ENCODE measurements at regions not wholly inside any gene's neighbourhood (a gene's known extent, or its start where the extent isn't known, plus 50 kb on each side); places are given as distances from the start of the nearest gene placed in this dataset.

DNA sequence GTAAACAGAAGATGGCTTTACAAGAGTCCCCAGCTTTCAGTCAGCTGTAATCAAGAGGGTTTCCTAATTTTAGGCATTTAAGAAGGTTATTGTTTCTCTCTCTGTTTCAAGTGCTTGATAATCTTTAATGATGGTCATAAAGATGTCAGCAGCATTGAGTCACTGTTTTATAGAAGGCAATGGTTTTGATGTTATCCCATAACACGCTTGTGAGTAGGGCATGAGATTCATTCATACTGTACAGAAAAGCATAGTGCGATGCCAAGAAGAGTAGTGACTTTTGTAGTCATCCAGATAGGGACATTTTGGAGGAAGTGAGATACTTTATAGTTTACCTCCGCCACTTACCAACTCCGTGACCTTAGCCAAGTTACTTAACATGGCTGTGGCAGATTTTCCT lies 364.2 kb upstream of the SLC10A2 start:
- Mint-ChIP-seq H3K27ac (no peak overlapping the region), H3K9me3 (peaks cover 6% of the 10 kb centered on the region), H3K4me3 (no peak overlapping the region), H3K27me3 (no peaks in the 10 kb centered on the region), H3K4me1 (ENCODE audit: low read depth) (no peaks in the 10 kb centered on the region), H3K36me3 (ENCODE audit: low read depth) (no peaks in the 10 kb centered on the region)
- no peak for DNase-seq

DNA sequence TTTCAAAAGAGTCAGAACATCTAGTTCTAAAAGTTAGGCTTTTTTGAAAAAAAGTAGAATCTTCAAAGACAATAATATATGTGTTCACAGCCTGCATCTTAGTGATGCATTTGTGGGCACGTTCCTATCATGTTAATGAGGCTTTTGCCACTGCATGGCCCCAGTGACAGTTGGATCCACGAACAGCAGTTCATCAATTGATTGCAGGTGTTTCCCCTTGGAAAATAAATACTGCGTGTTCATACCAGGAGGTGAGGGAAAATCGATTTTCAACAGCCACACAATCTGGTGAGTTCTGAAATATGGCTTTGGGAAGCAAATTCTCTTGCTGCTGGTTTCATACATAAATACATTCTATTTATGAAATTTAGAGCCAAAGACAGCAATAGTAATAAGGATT lies 343.8 kb upstream of the SLC10A2 start:
- Mint-ChIP-seq H3K27me3 (no peaks in the 10 kb centered on the region), H3K4me3 (no peak overlapping the region), H3K4me1 (ENCODE audit: low read depth) (no peaks in the 10 kb centered on the region), H3K9me3 (no peaks in the 10 kb centered on the region), H3K36me3 (ENCODE audit: low read depth) (no peaks in the 10 kb centered on the region), H3K27ac (no peak overlapping the region)
- DNase-seq: no peak

DNA sequence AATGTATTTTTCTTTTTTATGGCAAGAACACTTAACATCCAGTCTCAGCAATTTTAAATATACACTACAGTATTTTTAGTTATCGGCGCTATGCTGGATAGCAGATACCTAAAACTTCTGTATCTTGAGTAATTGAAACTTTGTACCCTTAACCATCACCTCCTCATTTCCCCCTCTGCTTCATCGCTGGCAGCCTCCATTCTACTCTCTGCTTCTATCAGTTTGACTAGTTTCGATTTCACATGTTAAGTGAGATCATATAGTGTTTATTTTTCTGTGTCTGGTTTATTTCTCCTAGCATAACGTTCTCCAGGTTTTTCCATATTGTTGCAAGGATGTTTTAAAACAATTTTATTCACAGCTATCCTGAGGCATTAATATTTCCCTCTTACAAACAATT lies 340.8 kb upstream of the SLC10A2 start:
- H3K27ac Mint-ChIP-seq: no peak overlapping the region
- no peak for DNase-seq
- no peak overlapping the region for H3K4me3 Mint-ChIP-seq
- H3K36me3 Mint-ChIP-seq (ENCODE audit: low read depth): no peaks in the 10 kb centered on the region
- no peaks in the 10 kb centered on the region for H3K27me3 Mint-ChIP-seq
- no peaks in the 10 kb centered on the region for H3K4me1 Mint-ChIP-seq (ENCODE audit: low read depth)
- H3K9me3 Mint-ChIP-seq: no peaks in the 10 kb centered on the region

DNA sequence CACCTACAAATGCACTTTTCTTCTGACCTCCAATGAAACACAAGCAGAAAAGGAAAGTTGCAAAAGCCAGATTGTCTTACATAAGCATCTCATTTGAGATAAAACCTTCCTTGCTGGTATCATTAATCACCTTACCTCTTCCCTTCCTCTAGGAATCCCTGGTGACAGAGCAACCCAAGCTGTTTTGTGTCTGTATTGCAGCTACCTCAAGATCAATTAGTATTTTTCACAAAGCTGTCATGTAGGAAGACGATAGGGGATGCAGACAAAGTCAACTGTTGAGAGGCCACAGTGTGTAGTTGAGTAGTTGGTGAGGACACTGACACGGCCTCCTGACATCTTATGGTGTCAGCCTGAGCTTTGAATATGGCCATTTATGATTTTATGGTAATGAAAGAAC lies 339.1 kb upstream of the SLC10A2 start:
- H3K9me3 Mint-ChIP-seq: no peaks in the 10 kb centered on the region
- no peak overlapping the region for H3K4me3 Mint-ChIP-seq
- no peaks in the 10 kb centered on the region for H3K27me3 Mint-ChIP-seq
- no peaks in the 10 kb centered on the region for H3K4me1 Mint-ChIP-seq (ENCODE audit: low read depth)
- no peak overlapping the region for H3K27ac Mint-ChIP-seq
- no peak for DNase-seq
- no peaks in the 10 kb centered on the region for H3K36me3 Mint-ChIP-seq (ENCODE audit: low read depth)

DNA sequence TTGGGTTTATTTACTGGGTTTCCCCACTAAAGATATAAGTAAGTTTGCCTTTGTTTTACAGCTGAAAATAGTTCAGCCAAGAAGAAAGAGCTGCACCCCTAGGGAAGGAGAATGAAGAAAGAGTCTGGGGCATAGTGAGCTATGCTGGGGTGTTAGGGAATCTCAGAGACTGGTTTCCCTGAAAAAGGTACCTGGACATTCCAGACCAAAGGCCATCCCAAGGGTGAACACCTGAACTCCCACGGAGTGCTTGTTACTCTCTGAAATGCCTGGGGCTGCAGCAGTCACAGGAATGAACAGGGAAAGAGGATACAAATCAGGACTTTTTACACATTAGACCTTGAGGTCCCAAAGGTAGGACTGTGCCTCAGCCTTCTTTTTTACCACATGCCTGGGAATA lies 337.6 kb upstream of the SLC10A2 start:
- H3K27ac Mint-ChIP-seq: no peak overlapping the region
- H3K36me3 Mint-ChIP-seq (ENCODE audit: low read depth): no peaks in the 10 kb centered on the region
- no peaks in the 10 kb centered on the region for H3K27me3 Mint-ChIP-seq
- H3K9me3 Mint-ChIP-seq: no peaks in the 10 kb centered on the region
- no peaks in the 10 kb centered on the region for H3K4me1 Mint-ChIP-seq (ENCODE audit: low read depth)
- no peak overlapping the region for H3K4me3 Mint-ChIP-seq
- no peak for DNase-seq

DNA sequence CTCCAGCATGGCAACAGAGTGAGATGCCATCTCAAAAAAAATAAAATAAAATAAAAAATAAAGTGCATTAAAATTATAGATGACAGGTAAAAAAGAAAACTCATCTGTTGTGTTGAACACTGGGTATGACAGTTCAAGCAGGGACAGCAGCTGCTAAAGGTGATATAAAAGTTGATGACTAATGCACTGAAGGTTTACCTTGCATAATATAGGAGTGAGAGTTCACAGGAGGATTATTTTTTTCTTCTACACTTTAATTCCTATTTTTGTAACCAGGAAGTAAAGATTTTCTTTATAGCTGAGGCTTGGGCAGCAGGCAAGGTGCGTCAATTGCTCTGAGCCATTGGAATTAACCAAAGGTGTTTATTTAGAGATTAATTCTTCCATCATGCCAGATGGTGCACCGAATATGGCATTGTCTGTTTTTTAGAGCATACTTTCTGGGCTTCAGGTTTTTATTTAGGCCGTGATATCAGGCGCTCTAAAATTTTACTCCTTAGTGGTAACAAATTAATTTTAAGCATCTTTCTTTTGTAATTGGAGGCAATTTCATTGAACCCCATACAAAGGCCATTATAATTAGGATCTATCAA lies 337.0 kb upstream of the SLC10A2 start:
- H3K4me1 Mint-ChIP-seq (ENCODE audit: low read depth): no peaks in the 10 kb centered on the region
- no peak overlapping the region for H3K27ac Mint-ChIP-seq
- H3K4me3 Mint-ChIP-seq: no peak overlapping the region
- H3K27me3 Mint-ChIP-seq: no peaks in the 10 kb centered on the region
- H3K36me3 Mint-ChIP-seq (ENCODE audit: low read depth): no peaks in the 10 kb centered on the region
- no peak for DNase-seq
- H3K9me3 Mint-ChIP-seq: no peaks in the 10 kb centered on the region

DNA sequence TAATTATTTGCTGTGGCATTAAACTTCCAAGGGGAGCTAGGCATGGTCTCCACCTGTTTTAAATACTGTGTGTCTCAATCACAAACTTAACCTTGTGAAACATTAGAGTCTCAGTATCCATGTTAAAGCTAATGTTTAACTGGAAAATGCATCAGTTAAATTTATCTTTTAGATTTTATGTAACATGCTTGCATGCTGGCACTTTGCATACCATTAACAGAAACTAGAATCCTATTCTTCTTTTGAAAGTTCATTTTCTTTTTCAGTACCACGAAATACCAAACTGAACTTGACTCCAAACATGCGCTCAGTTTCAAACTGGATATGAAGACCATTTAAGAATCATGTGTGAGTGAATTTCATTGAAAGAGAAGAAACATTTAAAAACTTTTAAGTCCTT lies 328.9 kb upstream of the SLC10A2 start:
- H3K9me3 Mint-ChIP-seq: no peaks in the 10 kb centered on the region
- no peaks in the 10 kb centered on the region for H3K27me3 Mint-ChIP-seq
- H3K4me3 Mint-ChIP-seq: no peak overlapping the region
- no peak for DNase-seq
- H3K27ac Mint-ChIP-seq: no peak overlapping the region
- H3K36me3 Mint-ChIP-seq (ENCODE audit: low read depth): no peaks in the 10 kb centered on the region
- H3K4me1 Mint-ChIP-seq (ENCODE audit: low read depth): no peaks in the 10 kb centered on the region

DNA sequence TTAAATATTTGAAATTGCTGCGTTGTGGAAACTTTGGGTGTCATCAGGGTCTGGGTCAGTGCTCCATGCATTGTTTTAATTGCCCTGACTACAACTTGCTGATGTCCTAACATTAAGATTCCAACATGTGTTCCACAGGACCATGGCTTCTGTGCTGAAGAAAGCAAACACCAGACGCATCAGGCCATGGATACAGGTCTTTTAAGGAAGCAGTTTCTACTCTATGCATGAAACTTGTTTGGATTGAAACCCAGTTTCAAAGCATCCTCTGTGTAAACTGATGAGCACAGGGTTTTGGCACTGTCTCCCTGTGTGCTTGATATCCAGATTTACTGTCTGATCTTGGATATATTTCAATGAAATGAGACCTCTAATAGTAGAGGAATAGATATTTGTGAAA lies 328.4 kb upstream of the SLC10A2 start:
- no peaks in the 10 kb centered on the region for H3K4me1 Mint-ChIP-seq (ENCODE audit: low read depth)
- H3K4me3 Mint-ChIP-seq: no peak overlapping the region
- no peaks in the 10 kb centered on the region for H3K9me3 Mint-ChIP-seq
- no peaks in the 10 kb centered on the region for H3K36me3 Mint-ChIP-seq (ENCODE audit: low read depth)
- DNase-seq: no peak
- no peaks in the 10 kb centered on the region for H3K27me3 Mint-ChIP-seq
- no peak overlapping the region for H3K27ac Mint-ChIP-seq

DNA sequence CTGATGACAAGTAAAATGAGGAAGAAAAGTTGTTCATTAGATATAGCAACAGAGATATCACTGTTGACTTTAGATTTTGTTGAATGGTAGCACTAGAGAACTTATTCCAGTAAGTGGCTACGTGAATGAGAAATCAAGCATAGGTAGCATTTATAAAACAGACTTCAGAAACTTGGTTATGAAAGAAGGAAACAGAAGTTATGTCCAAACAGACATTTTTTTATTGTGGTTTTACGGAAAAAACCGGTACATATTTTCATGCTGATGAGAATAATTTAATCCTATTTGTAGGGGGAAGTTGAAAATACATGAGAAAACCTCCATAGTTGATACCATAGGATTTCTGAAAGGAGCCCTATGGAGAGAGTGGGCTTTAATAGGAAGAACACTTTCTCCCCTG lies 325.7 kb upstream of the SLC10A2 start:
- DNase-seq: no peak
- Mint-ChIP-seq H3K27ac (no peak overlapping the region), H3K4me1 (ENCODE audit: low read depth) (no peaks in the 10 kb centered on the region), H3K4me3 (no peak overlapping the region), H3K9me3 (no peaks in the 10 kb centered on the region), H3K36me3 (ENCODE audit: low read depth) (no peaks in the 10 kb centered on the region), H3K27me3 (no peaks in the 10 kb centered on the region)

DNA sequence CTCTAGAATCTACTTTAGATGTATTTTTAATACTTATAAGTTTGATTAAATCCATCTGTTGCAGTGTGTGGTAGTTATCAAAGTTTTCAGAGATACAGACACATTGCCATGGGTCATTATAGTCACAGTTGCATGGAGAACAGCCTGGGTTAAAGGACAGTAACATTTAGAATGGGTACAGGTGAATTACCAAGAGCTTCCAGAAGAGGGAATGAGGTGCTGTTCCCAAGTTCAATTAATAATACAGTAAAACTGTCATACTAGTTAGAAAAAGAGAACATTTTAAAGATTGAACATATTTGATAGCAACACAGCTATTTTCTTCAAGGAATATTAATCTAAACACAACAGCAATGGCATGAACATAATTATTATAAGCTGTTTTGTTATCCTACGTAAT lies 322.6 kb upstream of the SLC10A2 start:
- H3K4me3 Mint-ChIP-seq: no peak overlapping the region
- H3K27me3 Mint-ChIP-seq: no peaks in the 10 kb centered on the region
- H3K27ac Mint-ChIP-seq: no peak overlapping the region
- no peaks in the 10 kb centered on the region for H3K36me3 Mint-ChIP-seq (ENCODE audit: low read depth)
- H3K4me1 Mint-ChIP-seq (ENCODE audit: low read depth): no peaks in the 10 kb centered on the region
- no peak for DNase-seq
- no peaks in the 10 kb centered on the region for H3K9me3 Mint-ChIP-seq

DNA sequence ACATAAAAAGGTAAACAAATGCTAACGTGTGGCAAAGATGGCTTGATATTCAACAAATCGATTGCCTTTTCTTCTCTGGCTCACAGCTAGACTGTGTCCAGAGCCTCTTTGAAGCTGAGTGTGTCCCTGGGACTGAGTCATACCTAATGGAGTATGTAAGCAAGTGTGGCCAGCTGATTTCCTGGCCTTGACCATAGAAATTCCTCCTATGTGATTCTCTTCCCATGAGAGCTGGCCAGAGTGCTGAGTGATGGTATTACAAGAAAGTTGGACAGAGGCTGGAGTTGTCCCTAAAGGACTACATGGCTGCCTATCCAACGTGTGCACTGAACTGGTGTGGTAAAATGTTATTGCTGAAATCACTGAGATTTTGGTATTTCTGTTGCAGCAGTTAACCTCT lies 320.1 kb upstream of the SLC10A2 start:
- H3K4me3 Mint-ChIP-seq: no peak overlapping the region
- no peak overlapping the region for H3K27ac Mint-ChIP-seq
- no peak for DNase-seq
- H3K9me3 Mint-ChIP-seq: peaks cover 6% of the 10 kb centered on the region
- no peaks in the 10 kb centered on the region for H3K4me1 Mint-ChIP-seq (ENCODE audit: low read depth)
- no peaks in the 10 kb centered on the region for H3K27me3 Mint-ChIP-seq
- no peaks in the 10 kb centered on the region for H3K36me3 Mint-ChIP-seq (ENCODE audit: low read depth)

DNA sequence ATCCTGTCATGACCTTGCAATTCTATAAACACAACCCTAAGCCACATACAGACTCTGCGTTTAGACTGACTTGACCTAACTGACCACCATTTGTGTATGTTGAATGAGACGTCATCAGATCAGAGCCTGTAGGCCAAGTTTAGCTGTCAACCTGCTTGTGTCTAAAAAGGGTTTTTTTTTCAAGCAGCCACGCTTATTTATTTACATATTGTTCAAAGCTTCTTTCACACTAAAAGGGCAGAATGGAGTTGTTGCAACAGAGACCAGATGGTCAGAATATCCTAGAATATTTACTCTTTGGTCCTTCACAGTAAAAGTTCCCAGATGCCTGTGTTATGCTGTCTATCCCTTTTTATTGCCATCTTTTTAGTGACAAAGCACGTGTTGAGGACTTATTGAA lies 307.7 kb upstream of the SLC10A2 start:
- H3K27me3 Mint-ChIP-seq: no peaks in the 10 kb centered on the region
- H3K4me3 Mint-ChIP-seq: no peak overlapping the region
- H3K4me1 Mint-ChIP-seq (ENCODE audit: low read depth): no peaks in the 10 kb centered on the region

DNA sequence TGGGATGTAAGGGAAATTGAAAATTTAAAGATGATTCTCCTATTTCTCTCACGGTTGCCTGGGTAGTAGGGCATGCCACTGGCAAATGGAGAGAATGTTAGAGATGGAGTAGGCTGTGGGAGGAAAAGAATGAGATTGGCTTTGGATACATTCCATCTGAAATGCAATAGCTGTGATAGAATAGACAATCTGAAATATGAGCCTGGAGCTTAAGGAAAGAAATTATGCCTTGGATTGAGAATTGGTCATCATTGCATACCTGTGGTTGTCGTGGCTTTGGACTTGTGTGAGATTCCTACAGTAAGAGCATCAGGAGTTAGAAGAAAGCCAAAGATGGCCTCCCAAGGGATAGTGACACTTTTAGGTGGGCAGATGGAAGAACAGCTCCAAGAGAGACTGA lies 305.1 kb upstream of the SLC10A2 start:
- no peaks in the 10 kb centered on the region for H3K27me3 Mint-ChIP-seq
- no peak for DNase-seq
- no peaks in the 10 kb centered on the region for H3K36me3 Mint-ChIP-seq (ENCODE audit: low read depth)
- H3K9me3 Mint-ChIP-seq: no peaks in the 10 kb centered on the region
- H3K4me3 Mint-ChIP-seq: no peak overlapping the region
- H3K4me1 Mint-ChIP-seq (ENCODE audit: low read depth): no peaks in the 10 kb centered on the region
- H3K27ac Mint-ChIP-seq: no peak overlapping the region

More for the DNA sequence above, 307.7 kb upstream of the SLC10A2 start:
- Mint-ChIP-seq H3K9me3 (no peaks in the 10 kb centered on the region), H3K36me3 (ENCODE audit: low read depth) (no peaks in the 10 kb centered on the region), H3K27ac (no peak overlapping the region)
- no peak for DNase-seq

DNA sequence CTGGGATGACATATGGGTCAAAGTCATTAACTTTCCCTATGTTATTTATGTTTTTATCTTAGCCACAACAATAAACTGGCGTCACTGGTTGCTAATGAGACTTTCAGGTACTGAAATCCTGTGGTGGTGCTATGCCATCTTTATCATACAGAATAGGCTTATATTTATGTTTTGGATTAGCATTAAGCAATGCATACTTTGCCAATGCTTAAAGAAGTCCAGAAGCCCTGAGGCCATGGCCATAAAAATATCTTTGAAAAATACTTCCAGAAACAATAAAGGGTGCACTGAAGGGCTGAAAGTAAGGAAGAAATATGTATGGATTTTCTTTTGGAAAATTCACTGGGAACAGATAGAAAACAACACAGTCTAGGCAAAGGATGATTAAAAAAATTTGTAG lies 304.6 kb upstream of the SLC10A2 start:
- Mint-ChIP-seq H3K4me3 (no peak overlapping the region), H3K27me3 (no peaks in the 10 kb centered on the region), H3K36me3 (ENCODE audit: low read depth) (no peaks in the 10 kb centered on the region), H3K4me1 (ENCODE audit: low read depth) (no peaks in the 10 kb centered on the region), H3K9me3 (no peaks in the 10 kb centered on the region), H3K27ac (no peak overlapping the region)
- DNase-seq: no peak

DNA sequence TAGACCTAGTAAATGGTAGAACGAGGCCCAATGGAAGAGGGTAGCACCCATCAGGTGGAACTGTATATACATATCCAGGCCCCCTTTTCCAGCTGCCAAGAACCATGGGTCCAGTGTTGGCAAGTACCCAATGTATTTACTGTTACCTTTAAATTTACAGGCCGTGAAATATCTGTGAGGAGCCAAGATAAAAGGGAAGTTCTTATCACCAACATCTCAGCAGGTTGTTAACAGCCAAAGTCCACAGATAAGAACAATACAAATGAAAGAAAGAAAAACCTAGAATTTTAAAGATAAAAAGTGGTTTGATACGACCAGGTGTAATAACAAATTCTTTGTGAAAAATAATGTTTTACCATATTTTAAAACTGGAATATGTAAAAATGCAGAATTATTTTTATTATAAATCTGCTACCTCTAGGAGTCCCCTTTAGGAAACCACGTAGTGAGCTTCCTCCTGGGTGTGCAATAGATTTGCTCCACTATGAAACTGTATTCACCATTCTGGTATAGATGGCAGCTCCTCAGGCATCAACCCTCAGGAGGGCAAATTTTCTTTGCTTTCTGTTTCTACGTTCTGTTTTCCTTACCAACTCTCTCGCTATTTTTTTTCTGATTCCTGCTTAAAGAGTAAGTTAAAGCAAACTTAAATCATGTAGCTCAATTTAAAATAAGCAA lies 292.2 kb upstream of the SLC10A2 start:
- Mint-ChIP-seq H3K36me3 (ENCODE audit: low read depth) (no peaks in the 10 kb centered on the region), H3K4me1 (ENCODE audit: low read depth) (no peaks in the 10 kb centered on the region), H3K9me3 (peaks cover 4% of the 10 kb centered on the region), H3K27me3 (no peaks in the 10 kb centered on the region), H3K4me3 (no peak overlapping the region), H3K27ac (no peak overlapping the region)
- DNase-seq: no peak

Data from activated T-cell treated with anti-CD3 and anti-CD28 coated beads, Interleukin-2, amount 50 U/mL, for 24 hours (primary cell).